GM12875 (cell line): ENCODE measurements at regions not wholly inside any gene's neighbourhood (a gene's known extent, or its start where the extent isn't known, plus 50 kb on each side); places are given as distances from the start of the nearest gene placed in this dataset.

ENCODE experiments used
- H3K4me3 ChIP-seq: one replicate; pipeline ENCODE4 v1.5.1; 2011; ENCODE audit warnings: low read depth, low read length, control low read depth
- TF ChIP-seq, protein P1 (sequence below): IDR thresholded peaks from 2 replicates; pipeline ENCODE4 v1.5.1; 2011; ENCODE audit warnings: low read depth, mild to moderate bottlenecking, control low read depth, inconsistent platforms, low read length, moderate library complexity, borderline replicate concordance; ENCODE audit not compliant: insufficient read depth

GRCh38 chr4:26212528-26212927 lies 108.3 kb upstream of the RBPJ start:
- TF ChIP-seq, protein P1, sequence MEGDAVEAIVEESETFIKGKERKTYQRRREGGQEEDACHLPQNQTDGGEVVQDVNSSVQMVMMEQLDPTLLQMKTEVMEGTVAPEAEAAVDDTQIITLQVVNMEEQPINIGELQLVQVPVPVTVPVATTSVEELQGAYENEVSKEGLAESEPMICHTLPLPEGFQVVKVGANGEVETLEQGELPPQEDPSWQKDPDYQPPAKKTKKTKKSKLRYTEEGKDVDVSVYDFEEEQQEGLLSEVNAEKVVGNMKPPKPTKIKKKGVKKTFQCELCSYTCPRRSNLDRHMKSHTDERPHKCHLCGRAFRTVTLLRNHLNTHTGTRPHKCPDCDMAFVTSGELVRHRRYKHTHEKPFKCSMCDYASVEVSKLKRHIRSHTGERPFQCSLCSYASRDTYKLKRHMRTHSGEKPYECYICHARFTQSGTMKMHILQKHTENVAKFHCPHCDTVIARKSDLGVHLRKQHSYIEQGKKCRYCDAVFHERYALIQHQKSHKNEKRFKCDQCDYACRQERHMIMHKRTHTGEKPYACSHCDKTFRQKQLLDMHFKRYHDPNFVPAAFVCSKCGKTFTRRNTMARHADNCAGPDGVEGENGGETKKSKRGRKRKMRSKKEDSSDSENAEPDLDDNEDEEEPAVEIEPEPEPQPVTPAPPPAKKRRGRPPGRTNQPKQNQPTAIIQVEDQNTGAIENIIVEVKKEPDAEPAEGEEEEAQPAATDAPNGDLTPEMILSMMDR = no peak
- no peak overlapping the region for H3K4me3 ChIP-seq

GRCh38 chr4:26213317-26213716 lies 107.5 kb upstream of the RBPJ start:
- no peak overlapping the region for H3K4me3 ChIP-seq
- TF ChIP-seq, protein P1 = no peak

- TF ChIP-seq, protein P1 = no peak
- no peak overlapping the region for H3K4me3 ChIP-seq
Measured at GRCh38 chr4:26214994-26215393, 105.8 kb upstream of the RBPJ start.

GRCh38 chr4:26215725-26216124 lies 105.1 kb upstream of the RBPJ start:
- TF ChIP-seq, protein P1 = no peak
- no peak overlapping the region for H3K4me3 ChIP-seq

DNA sequence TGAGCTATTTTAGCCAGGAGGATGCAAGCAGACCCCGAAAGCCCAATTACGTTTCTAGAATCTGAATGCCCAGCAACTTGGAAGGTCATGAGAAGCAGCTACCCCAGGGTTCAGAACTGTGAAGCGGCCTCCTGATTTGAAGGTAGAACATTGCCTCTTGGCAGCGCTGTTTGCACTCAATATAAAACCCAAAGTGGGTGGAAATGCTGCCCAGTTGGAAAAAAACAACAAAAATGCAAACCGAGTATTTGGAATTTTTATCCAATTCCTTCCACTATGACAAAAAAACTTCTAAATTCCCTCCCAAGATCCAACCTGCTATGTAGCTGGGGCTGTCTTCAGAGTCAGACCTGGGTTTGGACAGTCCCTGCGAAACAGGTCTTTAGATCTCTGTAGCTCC lies 103.3 kb upstream of the RBPJ start:
- TF ChIP-seq, protein P1 = no peak

GRCh38 chr4:26217961-26218676 lies 102.7 kb upstream of the RBPJ start:
- TF ChIP-seq, protein P1 = no peak
- no peak overlapping the region for H3K4me3 ChIP-seq

More for the DNA sequence above, 103.3 kb upstream of the RBPJ start:
- H3K4me3 ChIP-seq = no peak overlapping the region
